ENCODE measurements at regions not wholly inside any gene's neighbourhood (a gene's known extent, or its start where the extent isn't known, plus 50 kb on each side); places are given as distances from the start of the nearest gene placed in this dataset.

DNA sequence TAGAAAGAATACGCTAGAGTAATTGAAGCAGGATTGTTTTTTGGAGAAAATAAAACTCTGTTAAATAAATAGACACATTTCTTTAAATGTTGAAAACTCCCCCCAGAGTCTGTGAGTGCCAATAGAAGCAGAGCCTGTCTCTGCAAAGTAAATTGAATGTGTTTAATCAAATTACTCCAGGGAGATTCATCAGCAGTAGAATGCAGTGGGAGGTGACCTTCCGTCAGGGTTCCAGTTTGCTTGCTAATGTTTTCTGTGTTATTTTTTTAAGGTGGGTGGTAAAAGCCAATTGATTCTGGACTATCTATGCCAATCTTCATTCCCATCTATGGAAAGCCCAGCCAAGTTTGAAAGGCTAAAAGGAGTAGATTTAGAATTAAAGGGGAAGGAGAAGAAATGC lies 612.4 kb upstream of the GRM7 start:
- H3K4me3 ChIP-seq (ENCODE audit: control insufficient read depth, low read depth, low read length), result no peak overlapping the region
- no peak for DNase-seq (ENCODE audit: low read depth)
- TF ChIP-seq, protein P1, sequence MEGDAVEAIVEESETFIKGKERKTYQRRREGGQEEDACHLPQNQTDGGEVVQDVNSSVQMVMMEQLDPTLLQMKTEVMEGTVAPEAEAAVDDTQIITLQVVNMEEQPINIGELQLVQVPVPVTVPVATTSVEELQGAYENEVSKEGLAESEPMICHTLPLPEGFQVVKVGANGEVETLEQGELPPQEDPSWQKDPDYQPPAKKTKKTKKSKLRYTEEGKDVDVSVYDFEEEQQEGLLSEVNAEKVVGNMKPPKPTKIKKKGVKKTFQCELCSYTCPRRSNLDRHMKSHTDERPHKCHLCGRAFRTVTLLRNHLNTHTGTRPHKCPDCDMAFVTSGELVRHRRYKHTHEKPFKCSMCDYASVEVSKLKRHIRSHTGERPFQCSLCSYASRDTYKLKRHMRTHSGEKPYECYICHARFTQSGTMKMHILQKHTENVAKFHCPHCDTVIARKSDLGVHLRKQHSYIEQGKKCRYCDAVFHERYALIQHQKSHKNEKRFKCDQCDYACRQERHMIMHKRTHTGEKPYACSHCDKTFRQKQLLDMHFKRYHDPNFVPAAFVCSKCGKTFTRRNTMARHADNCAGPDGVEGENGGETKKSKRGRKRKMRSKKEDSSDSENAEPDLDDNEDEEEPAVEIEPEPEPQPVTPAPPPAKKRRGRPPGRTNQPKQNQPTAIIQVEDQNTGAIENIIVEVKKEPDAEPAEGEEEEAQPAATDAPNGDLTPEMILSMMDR (conservative IDR thresholded peaks at IDR 0.05; ENCODE audit: control insufficient read depth, insufficient read depth, low read depth, low read length), result no peak

DNA sequence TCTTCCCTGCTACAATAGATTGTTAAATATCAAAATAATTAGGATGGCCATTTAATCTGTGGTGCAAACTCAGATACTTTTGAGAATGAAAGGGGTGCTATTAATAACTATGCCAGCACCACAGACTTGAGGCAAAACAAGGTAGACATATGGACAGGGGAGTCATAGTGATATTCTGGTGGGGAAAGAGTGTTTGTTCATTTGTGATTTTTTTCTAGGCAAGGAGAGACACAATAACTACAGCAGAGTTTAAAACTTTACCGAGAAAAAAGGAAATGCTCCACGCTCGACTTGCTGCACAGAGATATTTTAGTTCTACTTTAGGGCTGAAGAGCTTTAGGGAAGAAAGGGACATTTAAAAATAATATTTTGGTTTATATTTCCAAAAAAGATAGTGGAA lies 611.2 kb upstream of the GRM7 start:
- no peak overlapping the region for H3K4me3 ChIP-seq (ENCODE audit: control insufficient read depth, low read depth, low read length)
- no peak for DNase-seq (ENCODE audit: low read depth)
- TF ChIP-seq, protein P1 (conservative IDR thresholded peaks at IDR 0.05; ENCODE audit: control insufficient read depth, insufficient read depth, low read depth, low read length), result no peak

DNA sequence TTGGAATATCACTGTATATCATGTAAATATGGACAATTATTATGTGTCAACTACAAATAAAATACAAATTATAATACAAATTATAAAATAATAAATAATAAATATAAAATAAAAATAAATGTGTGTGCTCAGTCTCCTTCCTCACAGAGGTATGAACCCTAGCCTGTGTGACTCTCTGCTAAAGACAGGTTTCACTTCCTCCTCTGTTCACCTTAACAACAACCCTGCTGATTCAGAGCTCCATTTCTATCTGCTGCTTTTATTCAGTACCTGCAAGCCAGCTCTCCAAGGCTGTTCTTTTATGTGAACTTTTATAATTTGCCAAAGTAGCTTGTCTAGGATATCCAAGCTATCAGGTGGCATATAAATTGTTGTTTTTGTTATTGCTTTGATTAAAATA lies 610.7 kb upstream of the GRM7 start:
- DNase-seq (ENCODE audit: low read depth), result no peak
- no peak overlapping the region for H3K4me3 ChIP-seq (ENCODE audit: control insufficient read depth, low read depth, low read length)
- TF ChIP-seq, protein P1 (conservative IDR thresholded peaks at IDR 0.05; ENCODE audit: control insufficient read depth, insufficient read depth, low read depth, low read length), result no peak

DNA sequence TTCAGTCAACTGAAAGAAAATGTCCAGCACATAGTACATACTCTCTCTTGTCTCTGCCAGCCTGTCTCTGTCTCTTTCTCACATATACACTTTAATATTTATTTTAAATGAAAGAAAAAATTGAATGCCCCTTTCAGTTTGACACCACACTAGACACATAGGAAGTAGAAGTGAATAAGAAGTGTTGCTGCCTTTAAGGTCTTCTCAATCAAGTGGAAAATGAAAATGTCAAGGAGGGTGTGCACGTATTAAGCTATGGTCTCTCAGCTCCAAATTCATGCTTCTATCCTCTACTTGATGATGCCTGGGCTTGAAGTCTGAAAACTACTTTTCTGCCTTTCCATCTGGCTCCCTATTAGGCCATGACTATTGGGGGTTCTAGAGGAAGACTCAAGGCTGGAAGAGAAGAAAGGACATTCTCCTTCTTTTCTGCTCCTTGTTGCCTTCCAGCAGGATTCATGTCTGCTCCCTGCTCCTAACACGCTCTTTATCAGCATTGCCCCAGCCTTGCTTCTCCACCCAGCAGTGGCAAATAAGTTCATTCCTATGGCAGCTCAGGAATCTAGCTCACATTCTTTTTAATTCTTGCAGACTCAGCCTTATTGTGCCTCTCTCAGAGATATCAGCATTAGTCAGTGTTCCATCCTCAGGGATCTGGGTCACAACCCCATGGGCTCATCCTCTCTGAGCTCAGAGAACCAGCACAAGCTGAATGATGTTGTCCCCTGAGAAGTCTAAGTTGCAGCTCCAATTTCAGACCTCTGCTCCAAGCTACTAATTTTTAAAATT lies 609.1 kb upstream of the GRM7 start:
- TF ChIP-seq, protein P1 (conservative IDR thresholded peaks at IDR 0.05; ENCODE audit: control insufficient read depth, insufficient read depth, low read depth, low read length), result no peak
- no peak for DNase-seq (ENCODE audit: low read depth)
- no peak overlapping the region for H3K4me3 ChIP-seq (ENCODE audit: control insufficient read depth, low read depth, low read length)

DNA sequence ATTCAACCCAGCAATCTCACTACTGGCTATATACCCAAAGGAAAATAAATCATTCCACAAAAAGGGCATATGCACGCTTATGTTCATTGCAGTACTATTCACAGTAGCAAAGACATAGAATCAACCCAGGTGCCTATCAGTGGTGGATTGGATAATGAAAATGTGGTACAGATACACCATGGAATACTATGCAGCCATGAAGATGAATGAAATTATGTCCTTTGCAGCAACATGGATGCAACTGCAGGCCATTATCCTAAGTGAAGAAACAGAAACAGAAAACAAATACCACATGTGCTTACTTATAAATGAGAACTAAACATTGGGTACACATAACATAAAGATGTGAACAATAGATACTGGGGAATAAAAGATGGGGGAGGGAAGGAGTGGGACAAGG lies 606.4 kb upstream of the GRM7 start:
- no peak for DNase-seq (ENCODE audit: low read depth)
- no peak overlapping the region for H3K4me3 ChIP-seq (ENCODE audit: control insufficient read depth, low read depth, low read length)
- TF ChIP-seq, protein P1 (conservative IDR thresholded peaks at IDR 0.05; ENCODE audit: control insufficient read depth, insufficient read depth, low read depth, low read length), result no peak

DNA sequence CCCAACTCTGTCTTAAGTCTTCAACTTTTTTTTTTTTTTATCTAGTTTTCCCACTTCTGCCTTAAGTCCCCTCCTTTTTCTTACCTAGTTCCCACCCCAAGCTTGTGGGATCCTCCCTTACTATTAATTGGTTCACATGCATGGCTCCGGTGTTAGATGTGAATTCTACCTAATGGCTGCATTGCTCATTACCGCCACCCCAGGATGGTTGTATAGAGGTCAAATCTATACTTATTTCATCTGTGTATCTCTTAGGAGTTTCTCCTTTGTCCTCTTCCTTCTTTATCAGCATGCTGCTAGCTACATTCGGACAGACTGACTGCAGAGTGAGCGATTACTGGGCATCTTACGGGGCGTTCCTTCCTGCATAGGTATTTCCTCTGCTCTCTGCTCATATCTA lies 605.7 kb upstream of the GRM7 start:
- DNase-seq (ENCODE audit: low read depth), result no peak
- no peak overlapping the region for H3K4me3 ChIP-seq (ENCODE audit: control insufficient read depth, low read depth, low read length)
- TF ChIP-seq, protein P1 (conservative IDR thresholded peaks at IDR 0.05; ENCODE audit: control insufficient read depth, insufficient read depth, low read depth, low read length), result no peak
